Chondrocyte (in vitro differentiated cells): ENCODE measurements at regions not wholly inside any gene's neighbourhood (a gene's known extent, or its start where the extent isn't known, plus 50 kb on each side); places are given as distances from the start of the nearest gene placed in this dataset.
"Not testable (repeated sequence)": the region's sequence is repeated elsewhere in the genome, so short reads cannot be mapped to it uniquely, and the experiment has no call there.

Experiments
- DNase-seq: peaks from one replicate; pipeline ENCODE4 v3.0.0; 2021; ENCODE audit warnings: mixed read lengths, low spot score
- H3K27ac Mint-ChIP-seq: one replicate; pipeline ENCODE4 v1.8.0; 2021; ENCODE audit warnings: mild to moderate bottlenecking, moderate library complexity, mixed read lengths; ENCODE audit not compliant: unreplicated experiment
- H3K27me3 Mint-ChIP-seq: 2 replicates; pipeline ENCODE4 v1.8.0; 2021; ENCODE audit warnings: low read depth, mixed read lengths
- H3K36me3 Mint-ChIP-seq: 2 replicates; pipeline ENCODE4 v1.8.0; 2021; ENCODE audit warnings: low read depth, mixed read lengths
- H3K4me1 Mint-ChIP-seq: 2 replicates; pipeline ENCODE4 v1.8.0; 2021; ENCODE audit warnings: low read depth, mild to moderate bottlenecking, mixed read lengths
- H3K4me3 Mint-ChIP-seq: one replicate; pipeline ENCODE4 v1.8.0; 2021; ENCODE audit warnings: mild to moderate bottlenecking, moderate library complexity, mixed read lengths; ENCODE audit not compliant: unreplicated experiment
- H3K9me3 Mint-ChIP-seq: 2 replicates; pipeline ENCODE4 v1.8.0; 2021; ENCODE audit warnings: low read depth, mixed read lengths
- TF ChIP-seq, protein P1 (sequence below): fragments of 200-600 bp; sonication (generic); IDR thresholded peaks from 2 replicates; pipeline ENCODE4 v1.5.0; 2021; ENCODE audit warnings: antibody characterized with exemption, mild to moderate bottlenecking, moderate library complexity

DNA sequence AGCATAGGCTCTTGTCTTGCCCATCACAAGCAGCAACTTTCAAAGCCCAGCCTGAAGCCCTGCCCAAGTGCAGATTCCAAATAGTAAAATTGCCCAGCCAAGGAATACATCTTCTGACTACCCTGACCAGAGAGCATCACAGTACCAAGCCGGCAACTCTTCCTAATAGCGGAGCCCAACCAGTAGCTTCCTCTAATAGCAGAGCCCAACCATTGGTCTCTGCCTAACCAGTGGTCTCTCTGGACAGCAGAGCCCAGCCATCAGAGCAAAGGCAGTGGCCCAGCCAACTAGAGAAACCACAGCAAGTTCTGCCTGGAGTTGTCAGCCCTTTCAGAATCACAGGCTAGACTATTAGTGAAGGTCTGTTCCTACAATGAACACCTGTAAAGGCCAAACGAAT, 285.6 kb downstream of the HGF start:
- H3K36me3 Mint-ChIP-seq, result peaks cover 3% of the 10 kb centered on the region
- H3K27ac Mint-ChIP-seq, result peak overlapping the region; percentile 37
- DNase-seq, result no peak

DNA sequence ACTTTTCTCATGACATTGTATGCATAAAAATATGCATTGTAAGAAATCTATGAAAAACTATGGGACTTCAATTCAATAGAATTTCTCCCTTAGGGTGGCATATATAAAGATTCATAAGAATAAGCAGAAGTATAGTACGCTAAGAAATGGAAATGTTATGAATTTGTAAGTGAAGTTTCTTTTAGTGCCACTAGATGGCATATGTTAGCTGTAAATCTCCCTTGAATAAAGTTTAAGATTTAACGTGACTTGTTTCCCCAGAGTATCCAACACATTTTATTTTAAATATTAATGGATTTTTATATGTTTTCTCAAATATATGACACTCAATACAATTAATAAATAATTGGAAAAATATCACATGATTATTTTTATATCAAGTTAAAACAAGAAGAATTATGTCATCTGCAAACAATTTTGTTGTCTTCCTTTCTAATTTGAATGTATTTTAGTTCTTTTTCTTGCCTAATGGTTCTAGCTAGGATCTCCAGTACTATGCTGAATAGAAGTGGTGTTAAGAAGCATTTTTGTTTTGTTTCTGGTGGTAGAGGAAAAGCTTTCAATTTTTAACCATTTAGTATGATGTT, 287.2 kb downstream of the HGF start:
- peak overlapping the region; percentile 23 for H3K27ac Mint-ChIP-seq
- no peak overlapping the region for H3K4me3 Mint-ChIP-seq
- peaks cover 5% of the 10 kb centered on the region for H3K9me3 Mint-ChIP-seq
- peaks cover 12% of the 10 kb centered on the region for H3K4me1 Mint-ChIP-seq
- peaks cover 3% of the 10 kb centered on the region for H3K36me3 Mint-ChIP-seq
- DNase-seq, result no peak
- no peaks in the 10 kb centered on the region for H3K27me3 Mint-ChIP-seq
- TF ChIP-seq, protein P1, sequence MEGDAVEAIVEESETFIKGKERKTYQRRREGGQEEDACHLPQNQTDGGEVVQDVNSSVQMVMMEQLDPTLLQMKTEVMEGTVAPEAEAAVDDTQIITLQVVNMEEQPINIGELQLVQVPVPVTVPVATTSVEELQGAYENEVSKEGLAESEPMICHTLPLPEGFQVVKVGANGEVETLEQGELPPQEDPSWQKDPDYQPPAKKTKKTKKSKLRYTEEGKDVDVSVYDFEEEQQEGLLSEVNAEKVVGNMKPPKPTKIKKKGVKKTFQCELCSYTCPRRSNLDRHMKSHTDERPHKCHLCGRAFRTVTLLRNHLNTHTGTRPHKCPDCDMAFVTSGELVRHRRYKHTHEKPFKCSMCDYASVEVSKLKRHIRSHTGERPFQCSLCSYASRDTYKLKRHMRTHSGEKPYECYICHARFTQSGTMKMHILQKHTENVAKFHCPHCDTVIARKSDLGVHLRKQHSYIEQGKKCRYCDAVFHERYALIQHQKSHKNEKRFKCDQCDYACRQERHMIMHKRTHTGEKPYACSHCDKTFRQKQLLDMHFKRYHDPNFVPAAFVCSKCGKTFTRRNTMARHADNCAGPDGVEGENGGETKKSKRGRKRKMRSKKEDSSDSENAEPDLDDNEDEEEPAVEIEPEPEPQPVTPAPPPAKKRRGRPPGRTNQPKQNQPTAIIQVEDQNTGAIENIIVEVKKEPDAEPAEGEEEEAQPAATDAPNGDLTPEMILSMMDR, result peak; percentile 94

More for the DNA sequence above, 285.6 kb downstream of the HGF start:
- H3K27me3 Mint-ChIP-seq, result no peaks in the 10 kb centered on the region
- TF ChIP-seq, protein P1, result no peak
- H3K4me3 Mint-ChIP-seq, result no peak overlapping the region
- H3K4me1 Mint-ChIP-seq, result peaks cover 12% of the 10 kb centered on the region
- H3K9me3 Mint-ChIP-seq, result peaks cover 5% of the 10 kb centered on the region

DNA sequence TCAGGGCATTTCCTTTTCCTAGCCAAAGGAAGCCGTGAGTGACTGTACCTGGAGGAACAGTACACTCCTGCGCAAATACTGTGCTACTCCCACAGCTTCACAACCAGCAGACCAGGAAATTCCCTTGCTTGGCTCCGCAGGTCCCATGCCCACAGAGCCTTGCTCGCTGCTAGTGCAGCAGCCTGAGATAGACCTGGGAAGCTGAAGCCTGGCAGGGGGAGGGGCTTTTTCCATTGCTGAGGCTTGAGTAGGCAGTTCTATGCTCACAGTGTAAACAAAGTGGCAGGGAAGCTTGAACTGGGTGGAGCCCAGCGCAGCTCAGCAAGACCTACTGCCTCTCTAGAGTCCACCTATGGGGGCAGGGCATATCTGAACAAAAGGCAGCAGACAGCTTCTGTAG, 291.2 kb downstream of the HGF start:
- Mint-ChIP-seq H3K27ac (no peak overlapping the region), H3K27me3 (no peaks in the 10 kb centered on the region), H3K4me1 (peaks cover 4% of the 10 kb centered on the region), H3K9me3 (peaks cover 5% of the 10 kb centered on the region), H3K36me3 (peaks cover 3% of the 10 kb centered on the region), H3K4me3 (no peak overlapping the region)
- DNase-seq, result no peak
- TF ChIP-seq, protein P1, result no peak

DNA sequence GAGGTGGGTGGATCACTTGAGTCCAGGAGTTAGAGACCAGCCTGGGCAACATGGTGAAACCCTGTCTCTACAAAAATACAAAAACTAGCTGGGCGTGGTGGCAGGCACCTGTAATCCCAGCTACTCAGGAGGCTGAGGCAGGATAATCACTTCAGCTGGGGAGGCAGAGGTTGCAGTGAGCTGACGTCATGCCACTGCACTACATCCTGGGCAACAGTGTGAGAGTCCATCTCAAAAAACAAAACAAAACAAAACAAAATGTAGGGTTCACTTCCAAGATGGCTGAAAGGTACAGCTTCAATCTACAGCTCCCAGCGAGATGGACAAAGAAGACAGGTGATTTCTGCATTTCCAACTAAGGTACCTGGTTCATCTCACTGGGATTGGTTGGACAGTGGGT, 291.6 kb downstream of the HGF start:
- H3K4me1 Mint-ChIP-seq, H3K27me3 Mint-ChIP-seq, H3K36me3 Mint-ChIP-seq, H3K27ac Mint-ChIP-seq, H3K4me3 Mint-ChIP-seq, DNase-seq, H3K9me3 Mint-ChIP-seq: not testable (repeated sequence)

DNA sequence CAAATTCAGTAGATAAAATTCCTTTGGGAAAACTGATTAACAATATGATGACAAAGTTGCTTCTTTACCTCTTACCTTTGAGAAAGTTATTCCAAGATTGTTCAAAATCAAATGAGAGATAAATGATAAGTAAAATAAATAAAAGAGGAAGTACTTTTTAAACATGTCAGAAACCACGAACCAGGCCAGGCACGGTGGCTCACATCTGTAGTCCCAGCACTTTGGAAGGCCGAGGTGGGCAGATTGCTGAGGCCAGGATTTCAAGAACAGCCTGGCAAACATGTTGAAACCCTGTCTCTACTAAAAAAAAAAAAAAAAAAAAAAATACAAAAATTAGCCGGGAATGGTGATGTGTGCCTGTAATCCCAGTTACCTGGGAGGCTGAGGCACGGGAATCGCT, 296.6 kb downstream of the HGF start:
- Mint-ChIP-seq H3K27me3 (no peaks in the 10 kb centered on the region), H3K36me3 (no peaks in the 10 kb centered on the region), H3K27ac (no peak overlapping the region), H3K9me3 (no peaks in the 10 kb centered on the region), H3K4me1 (peaks cover 5% of the 10 kb centered on the region), H3K4me3 (no peak overlapping the region)
- TF ChIP-seq, protein P1, result no peak
- DNase-seq, result no peak

DNA sequence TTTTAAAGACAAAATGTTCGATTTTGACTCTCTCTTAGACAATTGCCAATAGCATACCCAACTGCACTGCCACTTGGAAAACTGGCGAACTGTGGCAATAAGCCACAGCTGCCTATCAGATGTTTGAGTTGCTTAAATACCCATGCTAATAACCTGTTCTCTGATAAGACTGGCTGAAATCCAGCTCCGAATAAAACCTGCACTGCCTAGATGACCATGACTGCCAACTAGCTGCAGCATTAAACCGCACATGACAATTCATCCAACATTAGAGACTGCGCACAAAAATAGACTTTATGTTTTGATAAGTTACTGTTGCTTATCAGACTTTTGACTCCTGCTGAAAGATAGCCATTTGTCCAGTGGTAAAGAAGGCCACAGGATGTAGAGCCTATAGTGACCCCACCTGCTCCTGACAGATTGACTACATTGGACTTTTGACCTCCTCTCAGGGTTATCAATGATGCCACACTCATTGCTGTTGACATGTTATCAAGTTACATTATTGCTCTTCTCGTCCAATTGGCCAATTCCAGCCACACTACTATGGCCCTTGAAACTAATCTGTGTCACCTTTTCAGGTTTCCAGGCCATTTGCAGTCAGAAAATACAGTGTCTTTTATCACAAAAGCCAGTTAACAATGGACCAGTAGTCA, 299.0 kb downstream of the HGF start:
- Mint-ChIP-seq H3K4me1 (peaks cover 5% of the 10 kb centered on the region), H3K27ac (no peak overlapping the region), H3K4me3 (no peak overlapping the region), H3K36me3 (no peaks in the 10 kb centered on the region), H3K27me3 (no peaks in the 10 kb centered on the region), H3K9me3 (no peaks in the 10 kb centered on the region)
- TF ChIP-seq, protein P1, result no peak
- DNase-seq, result no peak
